Fibroblast of skin of left biceps (primary cell): ENCODE measurements at regions not wholly inside any gene's neighbourhood (a gene's known extent, or its start where the extent isn't known, plus 50 kb on each side); places are given as distances from the start of the nearest gene placed in this dataset.
"Not testable (repeated sequence)": the region's sequence is repeated elsewhere in the genome, so short reads cannot be mapped to it uniquely, and the experiment has no call there.

ENCODE experiments used
- DNase-seq, 2 experiments: peaks; one replicate each; pipeline ENCODE4 v3.0.0-alpha.2; 2013; ENCODE audit warnings: low read depth in 2 of 2

DNA sequence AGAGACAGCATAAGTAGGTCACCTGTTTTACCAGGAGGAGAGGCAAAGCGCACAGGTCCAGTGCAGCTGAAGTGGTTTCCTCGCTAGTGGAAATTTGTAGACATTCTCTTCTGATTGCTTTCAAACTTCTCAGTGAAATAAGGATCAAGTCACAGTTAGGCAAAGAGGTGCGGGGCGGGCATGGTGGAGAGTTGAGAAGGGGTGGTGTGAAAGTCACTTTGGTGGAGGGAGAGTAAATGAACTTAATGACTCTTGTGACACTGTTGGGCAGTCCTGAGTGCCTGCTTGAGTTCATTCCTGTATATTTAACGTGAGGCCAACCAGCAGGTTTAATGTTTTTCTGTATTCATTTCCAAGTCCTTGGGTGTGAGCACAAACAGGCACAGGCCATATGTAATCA, 235.6 kb downstream of the TRIML1 start:
- DNase-seq = no peak

DNA sequence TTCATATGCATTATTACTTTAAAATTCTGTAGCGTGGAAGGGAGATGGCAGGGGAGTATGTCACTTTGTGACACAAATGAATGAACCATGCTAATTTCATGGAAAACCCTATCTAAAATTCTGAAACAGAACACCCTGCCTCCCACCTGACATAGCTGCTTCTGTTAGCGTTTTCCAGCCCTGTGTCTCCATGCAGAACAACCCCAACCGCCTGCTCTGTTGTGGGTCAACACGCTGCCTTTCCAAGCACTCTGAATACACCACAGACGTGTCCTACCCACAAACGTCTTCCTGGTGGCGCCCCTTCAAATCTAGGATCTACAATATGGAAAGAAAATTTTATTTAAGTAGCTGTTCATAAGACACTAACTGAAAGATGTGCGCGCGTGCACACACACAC, 238.6 kb downstream of the TRIML1 start:
- no peak for DNase-seq

DNA sequence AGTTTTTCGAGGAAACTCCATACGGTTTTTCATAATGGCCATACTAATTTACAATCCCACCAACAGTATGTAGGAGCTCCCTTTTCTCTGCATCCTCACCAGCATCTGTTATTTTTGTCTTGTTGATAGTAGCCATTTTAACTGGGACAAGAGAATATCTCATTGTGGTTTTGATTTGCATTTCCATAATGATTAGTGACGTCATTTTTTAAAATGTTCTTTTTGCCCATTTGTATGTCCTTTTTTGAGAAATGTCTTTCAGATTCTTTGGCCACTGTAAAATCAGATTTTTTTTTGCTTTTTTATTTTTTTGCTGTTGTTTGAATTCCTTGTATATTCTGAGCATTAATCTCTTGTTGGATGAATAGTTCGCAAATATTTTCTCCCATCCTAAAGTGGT, 243.9 kb downstream of the TRIML1 start:
- no peak for DNase-seq

DNA sequence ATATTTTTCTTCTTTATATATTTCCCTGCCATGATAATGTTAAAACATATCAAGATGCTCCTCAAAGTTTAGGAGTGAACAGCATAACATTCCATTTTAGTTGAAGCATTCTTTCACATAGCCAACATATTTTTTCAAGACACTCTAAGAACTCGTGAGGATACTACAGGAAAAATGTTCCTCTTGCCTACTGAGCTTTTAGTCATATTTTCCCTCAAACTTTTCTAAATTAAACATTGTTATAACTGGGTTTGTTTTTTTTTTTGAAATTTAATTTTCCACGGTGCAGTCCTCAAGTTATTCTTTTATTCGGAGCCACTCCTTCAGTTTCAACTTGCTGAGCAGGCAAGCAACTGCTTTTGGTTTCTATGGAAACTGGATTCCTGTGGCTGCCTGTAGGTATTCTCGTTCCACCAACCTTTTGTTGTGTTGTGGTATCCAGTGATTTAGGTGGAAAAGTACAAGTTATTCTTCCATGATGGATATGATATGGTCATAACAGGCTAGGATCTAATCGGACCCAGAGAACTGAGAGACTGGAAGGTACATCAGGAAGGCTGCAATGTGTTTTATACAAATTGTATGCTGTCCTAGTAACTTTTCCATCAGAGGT, 248.0 kb downstream of the TRIML1 start:
- peak in 1 of 2 experiments; percentile 28 for DNase-seq

DNA sequence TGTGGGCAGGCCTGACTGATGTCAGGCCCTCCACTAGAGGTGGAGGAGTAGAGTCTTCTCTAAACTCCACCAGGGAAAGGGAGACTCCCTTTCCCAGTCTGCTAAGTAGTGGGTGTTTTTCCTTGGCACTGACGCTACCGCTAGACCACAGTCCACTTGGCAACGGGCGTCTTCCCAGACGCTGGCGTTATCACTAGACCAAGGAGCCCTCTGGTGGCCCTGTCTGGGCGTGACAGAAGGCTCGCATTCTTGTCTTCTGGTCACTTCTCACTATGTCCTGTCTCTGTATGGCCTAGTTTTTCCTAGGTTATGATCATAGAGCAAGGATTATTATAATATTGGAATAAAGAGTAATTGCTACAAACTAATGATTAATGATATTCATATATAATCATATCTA, 252.1 kb downstream of the TRIML1 start:
- DNase-seq = not testable (repeated sequence)

DNA sequence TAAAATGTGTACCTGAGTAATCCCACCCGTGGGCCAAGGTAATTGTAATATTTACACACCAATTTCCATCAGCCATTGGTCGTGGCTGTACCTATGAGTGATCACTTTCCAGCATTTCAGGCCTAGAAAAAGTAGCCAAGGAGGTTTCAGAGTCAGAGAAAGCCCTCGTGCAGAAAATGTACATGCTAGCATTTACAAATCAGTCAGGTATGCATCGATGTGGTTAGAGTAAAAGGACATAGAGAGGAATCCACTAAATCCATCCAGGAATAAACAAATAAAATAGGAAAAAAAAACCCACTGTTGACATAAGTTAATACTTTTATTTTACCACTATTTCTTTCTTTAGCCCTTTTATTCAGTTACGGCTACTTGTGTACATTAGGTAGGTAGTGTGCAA, 256.8 kb downstream of the TRIML1 start:
- no peak for DNase-seq

DNA sequence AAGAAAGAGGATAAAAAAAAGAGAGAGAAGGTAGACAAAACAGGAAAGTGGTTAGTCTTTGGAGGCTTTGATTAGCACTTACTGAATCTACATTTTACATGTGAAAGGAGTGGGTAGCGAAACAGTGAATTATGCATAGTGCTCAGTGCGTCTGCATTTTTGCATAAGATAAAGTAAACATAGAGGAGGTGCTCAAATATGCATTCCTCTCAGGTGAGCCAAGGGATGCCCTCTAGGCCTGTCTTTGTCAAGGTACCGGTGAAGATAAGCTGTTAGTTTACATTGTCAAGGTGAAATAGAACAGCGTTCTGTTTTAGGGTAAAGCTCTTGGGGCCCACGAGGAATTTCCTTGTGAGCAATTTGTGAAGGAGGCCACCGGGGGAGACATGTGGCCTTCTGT, 260.6 kb downstream of the TRIML1 start:
- no peak for DNase-seq

DNA sequence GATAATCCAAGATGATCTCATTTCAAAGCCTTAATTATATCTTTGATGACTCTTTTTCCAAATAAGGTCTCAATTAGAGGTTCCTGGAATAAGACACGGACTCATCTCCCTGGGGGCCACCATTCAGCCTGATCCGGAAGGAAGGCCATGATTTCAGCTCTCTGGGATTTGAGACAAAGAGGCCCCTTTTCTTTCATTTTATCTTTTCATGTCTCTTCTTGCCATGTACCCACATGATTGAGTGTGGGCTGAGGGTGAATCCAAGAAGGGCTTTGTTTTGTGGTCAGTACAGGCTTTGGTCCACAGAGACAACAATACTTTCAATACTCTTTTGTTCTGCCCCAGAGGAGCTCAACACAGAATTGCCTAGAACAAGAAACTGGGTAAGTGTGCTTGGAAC, 261.2 kb downstream of the TRIML1 start:
- peak in 1 of 2 experiments; percentile 47 for DNase-seq

DNA sequence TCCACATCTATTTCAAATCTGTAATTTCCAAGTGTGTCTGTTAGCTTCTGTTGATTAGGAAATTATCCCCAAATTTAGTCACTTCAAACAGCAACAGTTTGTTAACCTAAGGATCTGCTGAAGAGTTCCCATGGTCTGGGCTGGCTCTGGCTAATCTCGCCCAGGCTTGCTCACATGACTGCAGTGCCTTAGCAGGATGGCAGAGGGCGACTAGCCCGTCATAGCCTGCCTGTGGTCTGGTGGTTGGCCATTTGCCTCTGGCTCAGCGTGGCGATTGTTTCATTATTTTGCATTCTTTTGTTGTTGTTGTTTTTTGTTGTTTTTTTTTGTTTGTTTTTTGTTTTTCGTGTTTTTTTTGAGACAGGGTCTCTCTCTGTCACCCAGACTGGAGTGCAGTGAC, 264.0 kb downstream of the TRIML1 start:
- DNase-seq = no peak

DNA sequence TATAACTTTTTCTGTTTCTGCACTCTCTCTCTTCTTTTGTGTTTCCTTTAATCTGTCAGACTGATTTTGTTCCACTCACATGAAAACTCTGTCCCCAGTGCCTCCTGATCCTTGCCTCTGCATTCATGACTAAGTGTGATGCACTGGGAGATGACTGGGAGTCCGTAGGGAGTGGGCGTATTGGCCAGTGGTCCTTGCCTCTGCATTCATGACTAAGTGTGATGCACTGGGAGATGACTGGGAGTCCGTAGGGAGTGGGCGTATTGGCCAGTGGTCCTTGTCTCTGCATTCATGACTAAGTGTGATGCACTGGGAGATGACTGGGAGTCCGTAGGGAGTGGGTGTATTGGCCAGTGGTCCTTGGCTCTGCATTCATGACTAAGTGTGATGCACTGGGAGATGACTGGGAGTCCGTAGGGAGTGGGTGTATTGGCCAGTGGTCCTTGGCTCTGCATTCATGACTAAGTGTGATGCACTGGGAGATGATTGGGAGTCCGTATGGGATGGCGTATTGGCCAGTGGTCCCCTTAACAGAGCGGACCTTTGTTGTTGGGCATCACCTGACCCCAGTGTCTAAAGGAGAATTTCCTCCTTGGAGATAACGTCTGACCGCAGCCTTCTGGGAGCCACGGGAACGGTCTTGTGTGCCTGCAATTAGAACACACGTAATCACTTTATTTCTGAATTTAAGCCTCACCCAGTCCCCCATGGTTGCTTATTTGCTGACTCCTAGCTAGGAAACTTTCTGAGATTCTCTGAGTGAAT, 266.0 kb downstream of the TRIML1 start:
- peak in 1 of 2 experiments; percentile 21 for DNase-seq

DNA sequence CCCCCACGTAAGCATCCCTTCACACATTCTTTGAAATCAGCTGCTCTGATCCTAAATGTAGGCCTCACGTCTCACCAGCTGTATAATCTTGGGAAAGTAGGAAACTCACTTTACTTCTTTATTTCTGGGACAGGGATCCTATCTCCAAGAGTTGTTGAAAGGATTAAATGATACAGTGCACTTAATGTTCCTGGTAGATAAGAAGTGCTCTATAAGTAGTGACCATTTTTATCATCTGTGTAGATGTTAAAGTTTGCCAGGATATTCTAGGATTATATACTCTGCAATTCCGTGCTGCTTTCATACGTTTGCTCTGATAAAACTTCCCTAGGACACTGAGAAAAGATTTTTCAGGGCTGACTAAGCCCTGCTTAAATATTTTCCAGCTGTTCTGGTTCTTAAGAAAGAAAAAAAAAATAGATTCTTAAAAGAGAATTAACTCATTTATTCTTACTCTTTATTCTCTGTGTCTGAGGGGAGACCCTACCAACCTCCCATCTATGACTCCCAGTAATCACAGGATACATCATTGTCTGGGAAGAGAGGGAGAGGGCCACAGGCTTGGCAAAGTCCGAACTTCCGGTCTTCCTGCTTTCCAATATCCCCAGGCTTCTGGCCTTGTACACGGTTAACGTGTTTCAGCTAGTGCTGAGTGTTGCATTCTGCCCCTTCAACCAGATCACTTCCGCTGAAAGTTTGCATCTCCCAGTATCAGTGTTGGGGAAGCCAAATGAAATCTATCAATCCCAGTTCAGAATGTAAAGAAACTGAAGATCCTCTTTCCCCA, 269.2 kb downstream of the TRIML1 start:
- DNase-seq = peak in 1 of 2 experiments; percentile 60

DNA sequence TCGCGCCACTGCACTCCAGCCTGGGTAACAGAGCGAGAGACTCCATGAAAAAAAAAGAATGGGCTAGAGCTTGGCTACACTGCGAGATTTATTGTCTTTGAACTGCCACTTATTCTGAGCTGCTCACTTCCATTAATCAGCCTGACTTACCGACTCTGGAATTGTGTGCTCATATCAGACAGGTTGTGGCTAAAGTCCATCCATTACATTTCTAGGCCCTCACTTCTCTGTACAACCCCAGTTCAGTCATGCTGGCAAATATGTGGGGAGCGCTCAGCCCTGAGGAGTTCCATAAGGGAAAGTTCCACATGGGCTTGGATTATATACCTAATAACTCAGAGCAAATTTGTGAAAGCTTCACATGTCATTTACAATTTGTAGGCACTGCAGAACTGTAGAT, 270.6 kb downstream of the TRIML1 start:
- DNase-seq = no peak

DNA sequence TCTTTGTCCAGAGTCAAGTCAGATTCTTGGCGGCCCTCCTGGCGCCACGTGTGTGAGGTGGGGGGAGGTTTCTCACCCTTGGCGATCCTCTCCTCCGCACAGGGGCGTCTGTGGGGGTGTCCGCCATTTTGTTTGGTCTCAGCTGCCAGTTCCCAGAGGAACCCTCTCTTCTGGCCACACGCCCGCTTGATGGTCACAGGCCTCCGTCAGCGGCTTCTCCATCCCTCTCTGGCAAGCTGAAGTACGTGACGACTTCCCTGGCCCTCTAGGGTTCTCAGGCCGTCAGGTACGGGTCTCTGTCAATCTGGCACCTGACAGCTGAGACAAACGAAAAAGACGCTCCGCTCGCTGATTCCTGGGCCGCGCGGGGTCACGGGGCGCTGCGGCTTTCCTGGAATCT, 272.6 kb downstream of the TRIML1 start:
- no peak for DNase-seq

DNA sequence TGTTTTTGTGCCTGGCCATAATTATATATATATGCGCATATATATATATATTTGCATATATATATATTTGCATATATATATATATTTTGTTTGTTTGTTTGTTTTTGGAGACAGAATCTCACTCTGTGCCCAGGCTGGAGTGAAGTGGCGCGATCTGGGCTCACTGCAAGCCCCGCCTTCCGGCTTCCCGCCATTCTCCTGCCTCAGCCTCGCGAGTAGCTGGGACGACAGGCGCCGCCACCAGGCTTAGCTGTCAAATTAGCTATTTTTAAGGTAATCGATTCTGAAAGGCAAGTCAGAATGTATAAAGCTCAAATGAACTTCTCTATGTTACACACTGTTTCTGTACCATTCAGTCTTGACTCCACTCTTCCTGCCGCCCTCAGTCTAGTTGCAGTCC, 273.3 kb downstream of the TRIML1 start:
- DNase-seq = no peak

DNA sequence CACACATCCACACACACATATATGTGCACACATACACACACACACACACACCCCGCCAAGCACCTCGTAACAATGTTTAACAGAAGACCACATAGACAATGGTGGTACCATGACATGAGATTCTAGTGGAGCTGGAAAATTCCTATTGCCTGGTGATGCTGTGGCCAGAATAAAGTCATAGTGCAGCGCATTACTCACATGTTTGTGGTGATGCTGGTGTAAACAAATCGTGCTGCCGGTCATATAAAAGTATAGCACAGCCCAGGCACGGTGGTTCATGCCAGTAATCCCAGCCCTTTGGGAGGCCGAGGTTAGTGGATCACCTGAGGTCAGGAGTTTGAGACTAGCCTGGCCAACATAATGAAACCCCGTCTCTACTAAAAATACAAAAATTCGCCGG, 275.2 kb downstream of the TRIML1 start:
- DNase-seq = no peak

DNA sequence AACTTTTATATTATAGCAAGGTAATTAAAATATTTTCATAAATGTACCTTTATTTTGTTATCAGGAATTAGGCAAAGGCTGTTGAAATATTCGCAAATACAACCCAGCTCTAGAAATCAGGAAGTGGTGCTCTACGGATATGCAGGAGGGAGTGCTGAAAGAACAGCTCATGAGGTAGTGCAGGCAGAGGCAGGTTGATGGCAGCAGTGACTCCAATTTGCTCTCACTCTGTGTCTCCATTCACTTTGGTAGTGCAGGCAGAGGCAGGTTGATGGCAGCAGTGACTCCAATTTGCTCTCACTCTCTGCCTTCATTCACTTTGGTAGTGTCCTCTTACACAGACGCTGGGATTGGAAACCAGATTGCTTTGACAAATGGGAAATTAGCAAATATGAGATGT, 277.9 kb downstream of the TRIML1 start:
- no peak for DNase-seq

DNA sequence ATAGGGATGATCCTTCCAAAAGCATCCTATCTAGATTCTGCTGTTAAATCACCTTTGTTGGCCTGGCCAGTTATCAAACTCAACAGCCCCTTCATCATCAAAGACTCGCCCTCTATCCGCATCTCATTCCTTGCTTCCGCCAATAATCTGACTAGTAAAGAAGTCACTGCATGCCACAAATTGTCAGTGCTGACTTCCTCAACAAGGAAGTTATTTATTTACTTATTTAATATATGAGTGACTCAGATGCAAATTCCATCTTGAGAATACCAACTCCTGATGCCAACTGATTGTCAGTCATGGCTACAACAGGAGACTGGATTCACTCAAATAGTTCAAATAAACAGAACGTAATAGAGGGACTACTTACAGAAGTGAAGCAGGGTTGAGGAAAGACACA, 283.8 kb downstream of the TRIML1 start:
- no peak for DNase-seq

DNA sequence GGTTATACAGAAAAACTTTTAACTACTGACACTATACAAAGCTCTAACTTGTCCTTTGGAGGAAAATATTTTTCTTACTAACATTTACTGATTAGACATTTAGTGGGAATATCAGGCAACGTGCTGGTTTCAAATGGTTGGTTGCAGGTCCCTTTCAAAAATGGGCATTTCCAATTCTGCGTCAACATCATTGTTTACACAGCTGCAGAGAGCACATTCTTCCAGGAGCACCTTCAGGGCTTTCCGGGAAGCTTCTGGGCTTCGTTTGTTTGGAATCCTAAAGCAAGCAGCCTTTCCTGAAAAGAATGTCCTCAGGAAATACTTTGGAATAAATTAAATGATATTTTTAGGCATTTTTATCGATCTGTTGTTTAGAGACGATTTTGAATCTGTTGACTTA, 289.7 kb downstream of the TRIML1 start:
- no peak for DNase-seq

DNA sequence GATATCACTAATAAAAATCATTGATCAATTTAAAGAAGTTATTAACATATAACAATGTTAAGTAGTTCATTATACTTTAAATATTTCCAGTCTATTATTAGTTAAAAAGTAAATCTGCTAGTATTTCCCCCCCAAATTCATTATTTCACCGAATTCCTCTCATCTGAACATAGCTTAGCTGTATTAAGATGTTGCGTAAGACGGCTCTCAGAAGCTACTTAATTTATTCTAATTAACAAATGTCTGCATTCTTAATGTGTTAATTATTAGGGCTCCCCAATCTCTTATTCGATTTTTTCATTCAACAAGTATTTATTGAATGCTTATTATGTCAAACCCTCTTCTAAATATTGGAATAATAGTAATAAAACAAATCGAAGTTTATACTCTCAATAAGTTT, 290.7 kb downstream of the TRIML1 start:
- DNase-seq = no peak

DNA sequence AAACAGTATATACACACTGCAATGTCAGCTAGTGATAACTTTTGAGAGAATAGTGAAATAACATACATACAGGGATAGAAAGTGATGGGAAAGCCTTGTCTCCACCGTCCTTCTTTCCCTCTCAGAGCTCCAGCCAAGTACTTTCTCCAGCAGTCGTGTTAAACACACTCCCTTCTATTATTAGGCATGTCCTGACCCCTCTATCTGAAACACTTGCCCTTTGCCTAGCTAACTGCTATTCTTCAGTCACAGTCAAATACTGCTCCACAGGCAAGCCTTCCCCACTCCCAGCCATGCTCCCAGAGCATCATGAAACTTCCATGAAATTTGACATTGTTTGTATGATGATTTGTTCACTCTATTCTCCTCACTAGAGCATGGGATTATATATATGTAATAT, 291.1 kb downstream of the TRIML1 start:
- DNase-seq = no peak

DNA sequence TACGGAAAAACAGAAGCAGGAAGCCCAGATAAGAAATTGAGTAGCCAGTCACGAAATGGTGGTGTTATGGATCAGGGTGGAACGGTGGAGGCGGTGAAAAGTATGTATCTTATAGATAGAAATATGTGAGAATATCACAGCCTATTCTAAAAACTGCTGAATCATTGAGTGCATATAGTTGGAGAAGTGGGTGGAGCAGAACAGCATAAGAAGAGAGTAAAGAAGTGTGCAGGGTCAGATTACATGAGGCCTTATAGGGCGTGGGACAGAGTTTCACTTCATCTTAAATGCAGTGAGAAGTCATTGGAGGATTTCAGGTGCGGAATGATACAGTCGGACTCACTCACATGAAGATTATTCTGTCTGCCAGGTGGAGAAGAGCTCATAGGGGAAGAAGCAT, 293.1 kb downstream of the TRIML1 start:
- DNase-seq = no peak

DNA sequence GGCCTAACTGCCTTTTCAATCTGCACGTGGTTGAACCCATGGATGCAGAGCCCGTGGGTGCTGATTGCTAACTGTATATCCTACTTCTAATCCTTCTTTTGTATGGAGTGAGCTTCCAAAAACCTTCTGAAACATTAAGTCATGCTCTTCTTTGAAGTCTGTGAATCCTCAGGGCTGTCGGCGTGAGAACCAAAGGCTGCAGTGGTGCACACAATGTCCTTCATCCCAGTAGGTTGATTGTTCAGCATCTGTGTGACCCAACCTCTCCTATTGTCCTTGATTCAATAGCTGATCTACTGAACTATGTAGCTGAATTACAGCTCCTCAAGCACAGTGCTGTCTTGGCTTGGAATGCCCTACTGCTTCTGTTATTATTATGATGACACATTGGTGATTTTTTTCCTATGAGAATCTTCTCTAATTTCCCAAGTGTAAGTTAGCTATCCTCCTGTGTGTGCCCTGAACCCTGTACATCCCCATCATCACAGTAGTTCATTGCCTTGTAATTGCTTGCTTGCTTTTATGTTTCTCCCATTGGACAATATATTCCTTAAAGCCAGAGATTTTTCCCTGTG, 294.6 kb downstream of the TRIML1 start:
- DNase-seq = no peak

DNA sequence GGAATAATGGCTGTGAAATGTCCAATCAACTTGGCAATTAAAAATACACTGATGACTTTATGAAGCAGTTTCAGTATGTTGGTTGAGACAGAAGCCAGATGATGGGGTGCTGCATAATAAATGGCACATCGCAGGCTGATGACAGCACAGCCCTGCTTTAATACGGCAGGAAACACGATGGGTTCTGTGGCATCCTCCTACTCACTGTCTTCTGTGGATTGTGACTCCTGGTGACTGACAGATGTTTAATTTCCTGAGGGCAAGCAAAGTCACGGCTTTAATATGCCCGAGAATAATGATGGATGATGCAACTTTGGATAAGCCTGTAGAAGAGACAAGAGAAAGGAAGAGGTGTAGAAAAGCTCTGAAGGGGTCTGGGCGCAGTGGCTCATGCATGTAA, 295.4 kb downstream of the TRIML1 start:
- no peak for DNase-seq
